ENCODE measurements at regions not wholly inside any gene's neighbourhood (a gene's known extent, or its start where the extent isn't known, plus 50 kb on each side); places are given as distances from the start of the nearest gene placed in this dataset.

DNA sequence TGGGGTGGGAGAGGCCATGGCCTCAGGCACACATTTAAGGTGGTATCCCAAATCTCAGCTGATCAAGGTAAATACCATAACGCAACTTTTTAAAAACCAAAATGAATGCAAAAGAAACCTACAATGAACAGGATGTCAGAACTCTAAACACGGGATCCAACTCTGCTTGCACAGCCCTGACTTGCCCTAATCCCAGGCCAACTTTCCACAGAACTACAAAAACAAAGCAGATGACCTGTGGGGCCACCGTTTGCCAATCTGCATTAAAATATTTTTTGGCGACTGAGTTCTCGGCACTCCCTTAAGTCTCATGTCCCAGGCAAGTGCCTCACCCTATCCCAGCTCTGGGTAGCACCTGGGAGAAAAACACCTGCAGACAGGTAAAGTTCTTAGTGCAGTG is 110.5 kb downstream of the ZFP64 start:
- Mint-ChIP-seq H3K4me3 (no peak overlapping the region), H3K27ac (ENCODE audit: unreplicated experiment) (no peak overlapping the region), H3K36me3 (ENCODE audit: low read depth) (peaks cover 5% of the 10 kb centered on the region)

GRCh38 chr20:52078289-52078688 is 113.3 kb downstream of the ZFP64 start:
- TF ChIP-seq, protein P1, sequence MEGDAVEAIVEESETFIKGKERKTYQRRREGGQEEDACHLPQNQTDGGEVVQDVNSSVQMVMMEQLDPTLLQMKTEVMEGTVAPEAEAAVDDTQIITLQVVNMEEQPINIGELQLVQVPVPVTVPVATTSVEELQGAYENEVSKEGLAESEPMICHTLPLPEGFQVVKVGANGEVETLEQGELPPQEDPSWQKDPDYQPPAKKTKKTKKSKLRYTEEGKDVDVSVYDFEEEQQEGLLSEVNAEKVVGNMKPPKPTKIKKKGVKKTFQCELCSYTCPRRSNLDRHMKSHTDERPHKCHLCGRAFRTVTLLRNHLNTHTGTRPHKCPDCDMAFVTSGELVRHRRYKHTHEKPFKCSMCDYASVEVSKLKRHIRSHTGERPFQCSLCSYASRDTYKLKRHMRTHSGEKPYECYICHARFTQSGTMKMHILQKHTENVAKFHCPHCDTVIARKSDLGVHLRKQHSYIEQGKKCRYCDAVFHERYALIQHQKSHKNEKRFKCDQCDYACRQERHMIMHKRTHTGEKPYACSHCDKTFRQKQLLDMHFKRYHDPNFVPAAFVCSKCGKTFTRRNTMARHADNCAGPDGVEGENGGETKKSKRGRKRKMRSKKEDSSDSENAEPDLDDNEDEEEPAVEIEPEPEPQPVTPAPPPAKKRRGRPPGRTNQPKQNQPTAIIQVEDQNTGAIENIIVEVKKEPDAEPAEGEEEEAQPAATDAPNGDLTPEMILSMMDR (conservative IDR thresholded peaks at IDR 0.05) = no peak
- H3K4me1 Mint-ChIP-seq = peaks cover 6% of the 10 kb centered on the region
- H3K27ac Mint-ChIP-seq (ENCODE audit: unreplicated experiment) = no peak overlapping the region
- H3K36me3 Mint-ChIP-seq (ENCODE audit: low read depth) = no peaks in the 10 kb centered on the region
- H3K4me3 Mint-ChIP-seq = no peak overlapping the region
- no peaks in the 10 kb centered on the region for H3K27me3 Mint-ChIP-seq (ENCODE audit: low read depth)
- no peaks in the 10 kb centered on the region for H3K9me3 Mint-ChIP-seq
- DNase-seq (ENCODE audit: low read depth, low spot score) = no peak

More for the DNA sequence above, 110.5 kb downstream of the ZFP64 start:
- H3K9me3 Mint-ChIP-seq = no peaks in the 10 kb centered on the region
- no peaks in the 10 kb centered on the region for H3K27me3 Mint-ChIP-seq (ENCODE audit: low read depth)
- TF ChIP-seq, protein P1 (conservative IDR thresholded peaks at IDR 0.05) = no peak
- no peak for DNase-seq (ENCODE audit: low read depth, low spot score)
- H3K4me1 Mint-ChIP-seq = peaks cover 11% of the 10 kb centered on the region

- Mint-ChIP-seq H3K36me3 (ENCODE audit: low read depth) (no peaks in the 10 kb centered on the region), H3K4me3 (no peak overlapping the region), H3K27me3 (ENCODE audit: low read depth) (no peaks in the 10 kb centered on the region), H3K9me3 (no peaks in the 10 kb centered on the region), H3K27ac (ENCODE audit: unreplicated experiment) (no peak overlapping the region), H3K4me1 (no peaks in the 10 kb centered on the region)
- no peak for DNase-seq (ENCODE audit: low read depth, low spot score)
- TF ChIP-seq, protein P1 (conservative IDR thresholded peaks at IDR 0.05) = no peak
Measured at GRCh38 chr20:52076164-52076563, 115.4 kb downstream of the ZFP64 start.

GRCh38 chr20:52075400-52075799 is 116.2 kb downstream of the ZFP64 start:
- TF ChIP-seq, protein P1 (conservative IDR thresholded peaks at IDR 0.05) = no peak
- H3K27ac Mint-ChIP-seq (ENCODE audit: unreplicated experiment) = no peak overlapping the region
- H3K4me3 Mint-ChIP-seq = no peak overlapping the region
- H3K27me3 Mint-ChIP-seq (ENCODE audit: low read depth) = no peaks in the 10 kb centered on the region
- H3K9me3 Mint-ChIP-seq = no peaks in the 10 kb centered on the region
- H3K36me3 Mint-ChIP-seq (ENCODE audit: low read depth) = no peaks in the 10 kb centered on the region
- no peak for DNase-seq (ENCODE audit: low read depth, low spot score)
- no peaks in the 10 kb centered on the region for H3K4me1 Mint-ChIP-seq

DNA sequence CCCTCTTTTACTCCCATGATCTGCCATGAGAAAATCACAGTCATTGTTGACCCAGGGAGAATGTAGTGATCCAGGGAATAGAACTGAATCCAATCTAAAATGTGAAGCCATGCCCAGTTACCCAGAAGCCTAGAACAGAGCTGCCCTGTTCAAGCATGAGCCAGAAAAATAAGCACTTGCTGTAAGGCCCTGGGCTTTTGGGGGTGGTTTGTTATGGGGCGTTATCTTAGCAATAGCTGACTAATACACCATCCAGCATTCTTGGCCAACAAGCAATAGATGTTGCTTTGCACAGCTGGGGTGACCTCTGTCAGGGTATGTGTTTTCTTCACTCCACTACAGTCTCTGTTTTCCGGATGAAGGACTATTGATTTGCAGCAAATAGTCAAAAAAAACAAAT is 120.4 kb downstream of the ZFP64 start:
- peaks cover 8% of the 10 kb centered on the region for H3K4me1 Mint-ChIP-seq
- no peak overlapping the region for H3K4me3 Mint-ChIP-seq
- no peak for DNase-seq (ENCODE audit: low read depth, low spot score)
- TF ChIP-seq, protein P1 (conservative IDR thresholded peaks at IDR 0.05) = no peak
- no peaks in the 10 kb centered on the region for H3K27me3 Mint-ChIP-seq (ENCODE audit: low read depth)
- no peaks in the 10 kb centered on the region for H3K9me3 Mint-ChIP-seq
- no peaks in the 10 kb centered on the region for H3K36me3 Mint-ChIP-seq (ENCODE audit: low read depth)
- H3K27ac Mint-ChIP-seq (ENCODE audit: unreplicated experiment) = no peak overlapping the region

DNA sequence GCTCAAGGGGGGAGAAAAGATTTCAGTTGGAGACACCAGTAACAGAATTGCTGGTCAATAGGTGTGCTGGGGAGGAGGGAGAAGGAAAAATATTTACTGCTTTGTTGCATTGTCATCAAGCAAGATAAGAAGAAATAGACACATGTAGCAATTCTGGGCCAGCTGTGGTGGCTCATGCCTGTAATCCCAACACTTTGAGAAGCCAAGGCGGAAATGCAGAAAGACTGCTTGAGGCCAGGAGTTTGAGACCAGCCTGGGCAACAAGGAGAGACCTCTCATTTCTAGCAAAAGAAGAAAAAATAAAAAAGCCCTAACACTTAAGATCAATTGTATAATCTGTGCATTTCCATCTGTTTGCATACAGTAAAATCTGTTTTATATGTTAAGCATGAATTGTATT is 126.6 kb downstream of the ZFP64 start:
- H3K36me3 Mint-ChIP-seq (ENCODE audit: low read depth) = no peaks in the 10 kb centered on the region
- peaks cover 14% of the 10 kb centered on the region for H3K4me1 Mint-ChIP-seq
- DNase-seq (ENCODE audit: low read depth, low spot score) = no peak
- no peak overlapping the region for H3K4me3 Mint-ChIP-seq
- TF ChIP-seq, protein P1 (conservative IDR thresholded peaks at IDR 0.05) = no peak
- H3K27me3 Mint-ChIP-seq (ENCODE audit: low read depth) = no peaks in the 10 kb centered on the region
- no peak overlapping the region for H3K27ac Mint-ChIP-seq (ENCODE audit: unreplicated experiment)
- no peaks in the 10 kb centered on the region for H3K9me3 Mint-ChIP-seq

Data from neural crest cell (in vitro differentiated cells).